ENCODE measurements at regions not wholly inside any gene's neighbourhood (a gene's known extent, or its start where the extent isn't known, plus 50 kb on each side); places are given as distances from the start of the nearest gene placed in this dataset.
A peak's percentile ranks its signal among the peaks of the same experiment; 100 is the strongest.

DNA sequence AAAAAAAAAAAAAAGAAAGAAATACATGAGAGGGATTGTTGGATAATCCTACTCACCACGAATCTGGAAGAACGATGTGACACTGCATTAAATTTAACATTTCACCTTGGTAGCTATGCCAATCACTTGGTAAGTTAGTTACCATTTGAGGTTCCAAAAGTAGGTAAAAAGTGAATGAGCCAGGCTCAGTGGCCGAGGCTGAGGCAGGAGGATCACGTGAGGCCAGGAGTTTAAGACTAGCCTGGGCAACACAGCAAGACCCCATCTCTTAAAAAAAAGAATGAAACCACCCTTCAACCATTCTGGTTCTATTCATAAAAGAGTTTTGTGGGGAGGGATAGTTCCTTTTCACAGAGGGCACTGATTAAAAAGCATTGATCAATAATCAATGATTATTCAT is 133.6 kb downstream of the ADSS2 start:
- Histone ChIP-seq H3K9me3 (ENCODE audit: low read depth, low read length) (no peaks in the 10 kb centered on the region), H4K20me1 (ENCODE audit: insufficient read depth, low read length) (no peaks in the 10 kb centered on the region), H3K79me2 (ENCODE audit: insufficient read depth, low read length) (no peaks in the 10 kb centered on the region), H3K27ac (ENCODE audit: low read depth, low read length) (no peak overlapping the region), H2AFZ (ENCODE audit: low read length) (no peak overlapping the region), H3K36me3 (ENCODE audit: insufficient read depth, low read length) (no peaks in the 10 kb centered on the region), H3K4me2 (ENCODE audit: insufficient read depth, low read length) (no peak overlapping the region), H3K27me3 (ENCODE audit: insufficient read depth, low read length) (no peaks in the 10 kb centered on the region), H3K4me1 (ENCODE audit: insufficient read depth, low read length) (peaks cover 30% of the 10 kb centered on the region), H3K4me3 (ENCODE audit: insufficient read depth, low read length) (no peak overlapping the region)
- DNase-seq (ENCODE audit: insufficient read length, low spot score, missing footprints): no peak
- TF ChIP-seq, protein P1, sequence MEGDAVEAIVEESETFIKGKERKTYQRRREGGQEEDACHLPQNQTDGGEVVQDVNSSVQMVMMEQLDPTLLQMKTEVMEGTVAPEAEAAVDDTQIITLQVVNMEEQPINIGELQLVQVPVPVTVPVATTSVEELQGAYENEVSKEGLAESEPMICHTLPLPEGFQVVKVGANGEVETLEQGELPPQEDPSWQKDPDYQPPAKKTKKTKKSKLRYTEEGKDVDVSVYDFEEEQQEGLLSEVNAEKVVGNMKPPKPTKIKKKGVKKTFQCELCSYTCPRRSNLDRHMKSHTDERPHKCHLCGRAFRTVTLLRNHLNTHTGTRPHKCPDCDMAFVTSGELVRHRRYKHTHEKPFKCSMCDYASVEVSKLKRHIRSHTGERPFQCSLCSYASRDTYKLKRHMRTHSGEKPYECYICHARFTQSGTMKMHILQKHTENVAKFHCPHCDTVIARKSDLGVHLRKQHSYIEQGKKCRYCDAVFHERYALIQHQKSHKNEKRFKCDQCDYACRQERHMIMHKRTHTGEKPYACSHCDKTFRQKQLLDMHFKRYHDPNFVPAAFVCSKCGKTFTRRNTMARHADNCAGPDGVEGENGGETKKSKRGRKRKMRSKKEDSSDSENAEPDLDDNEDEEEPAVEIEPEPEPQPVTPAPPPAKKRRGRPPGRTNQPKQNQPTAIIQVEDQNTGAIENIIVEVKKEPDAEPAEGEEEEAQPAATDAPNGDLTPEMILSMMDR (IDR thresholded peaks at IDR 0.05; ENCODE audit: extremely low read depth, low read depth, low read length): no peak

DNA sequence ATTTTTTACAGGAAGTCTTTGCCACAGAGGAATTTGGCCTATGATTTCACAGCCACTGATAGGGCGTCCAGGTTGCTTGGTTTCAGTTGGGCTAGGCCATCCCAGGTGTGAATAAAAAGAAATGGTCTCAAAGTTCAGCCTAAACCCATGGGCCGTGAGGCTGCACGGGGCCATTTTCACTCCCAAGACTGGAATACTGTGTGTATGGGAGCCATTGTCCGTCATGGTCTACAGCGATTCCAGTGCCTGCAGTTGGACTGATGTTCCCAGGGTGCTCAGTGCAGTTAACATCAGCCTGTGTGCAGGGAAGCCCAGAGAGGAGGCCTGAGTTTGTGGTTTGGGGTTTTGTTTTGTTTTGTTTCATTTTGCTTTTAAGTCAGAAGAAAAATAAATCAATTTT is 133.2 kb downstream of the ADSS2 start:
- Histone ChIP-seq H3K4me2 (ENCODE audit: insufficient read depth, low read length) (no peak overlapping the region), H3K4me1 (ENCODE audit: insufficient read depth, low read length) (peaks cover 34% of the 10 kb centered on the region), H2AFZ (ENCODE audit: low read length) (no peak overlapping the region), H3K27me3 (ENCODE audit: insufficient read depth, low read length) (no peaks in the 10 kb centered on the region), H3K27ac (ENCODE audit: low read depth, low read length) (no peak overlapping the region), H4K20me1 (ENCODE audit: insufficient read depth, low read length) (no peaks in the 10 kb centered on the region), H3K79me2 (ENCODE audit: insufficient read depth, low read length) (no peaks in the 10 kb centered on the region), H3K36me3 (ENCODE audit: insufficient read depth, low read length) (no peaks in the 10 kb centered on the region), H3K9me3 (ENCODE audit: low read depth, low read length) (no peaks in the 10 kb centered on the region), H3K4me3 (ENCODE audit: insufficient read depth, low read length) (no peak overlapping the region)
- no peak for DNase-seq (ENCODE audit: insufficient read length, low spot score, missing footprints)
- TF ChIP-seq, protein P1 (IDR thresholded peaks at IDR 0.05; ENCODE audit: extremely low read depth, low read depth, low read length): no peak

DNA sequence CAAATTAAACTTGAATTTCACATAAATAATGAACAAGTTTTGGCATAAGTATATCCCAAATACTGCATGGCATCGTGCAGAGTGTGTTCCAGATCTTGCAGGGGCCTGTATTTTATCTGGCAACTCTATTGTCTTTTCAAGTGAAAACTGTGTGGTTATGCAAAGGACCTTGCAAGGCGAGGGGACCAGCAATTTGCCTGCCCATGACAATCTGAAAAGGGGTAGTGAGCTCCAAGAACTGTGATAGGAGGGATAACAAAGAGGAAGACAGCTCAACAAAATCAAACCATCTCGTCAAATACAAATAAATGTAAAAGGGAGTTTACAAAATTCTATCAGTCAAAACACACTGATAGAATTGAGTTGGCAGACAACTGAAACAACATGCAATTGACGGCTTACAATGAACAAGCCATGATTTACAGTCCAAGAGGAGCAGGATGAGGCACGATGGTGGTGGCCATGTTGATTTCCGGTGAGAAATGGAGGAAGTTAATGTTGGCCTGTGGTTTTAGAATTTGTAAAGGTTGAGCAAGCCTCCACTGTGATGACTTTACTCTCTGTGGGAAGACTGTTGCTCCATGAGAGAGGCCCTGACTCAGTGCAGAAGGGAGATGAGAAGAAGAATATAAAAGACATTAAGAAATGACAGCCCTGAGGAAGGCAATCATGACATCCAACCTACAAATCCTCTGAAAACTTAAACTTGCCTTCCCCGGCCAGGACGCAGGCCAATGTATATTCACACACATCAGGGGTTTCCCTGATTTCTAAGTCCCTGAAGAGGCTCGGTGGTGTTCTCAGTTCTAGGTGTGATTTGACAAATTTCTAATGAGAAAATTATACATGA is 132.2 kb downstream of the ADSS2 start:
- H3K79me2 ChIP-seq (ENCODE audit: insufficient read depth, low read length): no peaks in the 10 kb centered on the region
- DNase-seq (ENCODE audit: insufficient read length, low spot score, missing footprints): peak; percentile 93
- TF ChIP-seq, protein P1 (IDR thresholded peaks at IDR 0.05; ENCODE audit: extremely low read depth, low read depth, low read length): no peak
- peak overlapping the region; percentile 56 for H3K27ac ChIP-seq (ENCODE audit: low read depth, low read length)
- H2AFZ ChIP-seq (ENCODE audit: low read length): peak overlapping the region; percentile 82
- no peaks in the 10 kb centered on the region for H3K9me3 ChIP-seq (ENCODE audit: low read depth, low read length)
- H3K4me3 ChIP-seq (ENCODE audit: insufficient read depth, low read length): no peak overlapping the region
- peaks cover 34% of the 10 kb centered on the region for H3K4me1 ChIP-seq (ENCODE audit: insufficient read depth, low read length)
- no peaks in the 10 kb centered on the region for H4K20me1 ChIP-seq (ENCODE audit: insufficient read depth, low read length)
- no peaks in the 10 kb centered on the region for H3K27me3 ChIP-seq (ENCODE audit: insufficient read depth, low read length)
- no peak overlapping the region for H3K4me2 ChIP-seq (ENCODE audit: insufficient read depth, low read length)
- no peaks in the 10 kb centered on the region for H3K36me3 ChIP-seq (ENCODE audit: insufficient read depth, low read length)

DNA sequence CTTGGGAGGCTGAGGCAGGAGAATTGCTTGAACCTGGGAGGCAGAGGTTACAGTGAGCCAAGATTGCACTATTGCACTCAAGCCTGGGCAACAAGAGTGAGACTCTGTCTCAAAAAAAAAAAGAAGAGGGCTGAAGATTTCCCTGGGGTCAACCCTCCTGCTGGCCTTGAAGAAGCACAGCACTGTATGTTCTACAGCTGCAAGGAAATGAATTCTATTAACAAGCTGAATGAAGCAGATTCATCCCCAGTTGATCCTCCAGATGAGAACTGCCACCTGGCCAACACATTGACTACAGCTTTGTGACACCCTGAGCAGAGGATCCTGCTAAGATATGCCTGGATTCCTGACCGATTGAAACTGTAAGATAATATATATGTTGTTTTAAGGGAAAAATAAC is 129.5 kb downstream of the ADSS2 start:
- no peaks in the 10 kb centered on the region for H3K36me3 ChIP-seq (ENCODE audit: insufficient read depth, low read length)
- no peaks in the 10 kb centered on the region for H3K27me3 ChIP-seq (ENCODE audit: insufficient read depth, low read length)

More for the DNA sequence above, 129.5 kb downstream of the ADSS2 start:
- no peaks in the 10 kb centered on the region for H3K9me3 ChIP-seq (ENCODE audit: low read depth, low read length)
- peaks cover 23% of the 10 kb centered on the region for H3K4me1 ChIP-seq (ENCODE audit: insufficient read depth, low read length)
- DNase-seq (ENCODE audit: insufficient read length, low spot score, missing footprints): no peak
- H3K27ac ChIP-seq (ENCODE audit: low read depth, low read length): peak overlapping the region; percentile 70
- no peaks in the 10 kb centered on the region for H3K79me2 ChIP-seq (ENCODE audit: insufficient read depth, low read length)
- H3K4me3 ChIP-seq (ENCODE audit: insufficient read depth, low read length): no peak overlapping the region
- H4K20me1 ChIP-seq (ENCODE audit: insufficient read depth, low read length): no peaks in the 10 kb centered on the region
- H3K4me2 ChIP-seq (ENCODE audit: insufficient read depth, low read length): no peak overlapping the region
- H2AFZ ChIP-seq (ENCODE audit: low read length): no peak overlapping the region
- TF ChIP-seq, protein P1 (IDR thresholded peaks at IDR 0.05; ENCODE audit: extremely low read depth, low read depth, low read length): no peak

Data from osteoblast (primary cell).